Spleen (tissue), 11 donors: ENCODE measurements at regions not wholly inside any gene's neighbourhood (a gene's known extent, or its start where the extent isn't known, plus 50 kb on each side); places are given as distances from the start of the nearest gene placed in this dataset.
A peak's percentile ranks its signal among the peaks of the same experiment; 100 is the strongest.

Experiments used
- DNase-seq: peaks from one replicate; pipeline ENCODE4 v3.0.0-alpha.2; 2020
- H3K27ac ChIP-seq, 8 donors: fragments of 200-600 bp; sonication (generic) in 7 of 8; 1 replicate in 4 of 8; 2 replicates in 4 of 8; pipeline versions ENCODE4 v1.5.0 to v1.8.0; 2016 to 2021; ENCODE audit warnings: inconsistent platforms in 4 of 8, mild to moderate bottlenecking in 4 of 8, moderate library complexity in 1 of 8
- H3K27me3 ChIP-seq, 7 donors: fragments of 200-600 bp; sonication (generic) in 6 of 7; replicated peaks in 1 of 7; 1 replicate in 4 of 7; 2 replicates in 3 of 7; pipeline versions ENCODE4 v1.5.0 to v1.8.0; 2016 to 2021; ENCODE audit warnings: inconsistent platforms in 3 of 7, mild to moderate bottlenecking in 1 of 7
- H3K36me3 ChIP-seq, 6 donors: fragments of 200-600 bp; sonication (generic) in 5 of 6; 1 replicate in 4 of 6; 2 replicates in 2 of 6; pipeline versions ENCODE4 v1.5.0 to v1.8.0; 2016 to 2021; ENCODE audit warnings: inconsistent platforms in 2 of 6
- H3K4me1 ChIP-seq, 6 donors: fragments of 200-600 bp; sonication (generic) in 5 of 6; 1 replicate in 3 of 6; 2 replicates in 3 of 6; pipeline versions ENCODE4 v1.5.0 to v1.8.0; 2016 to 2021; ENCODE audit warnings: inconsistent platforms in 3 of 6
- H3K4me3 ChIP-seq, 8 donors: fragments of 200-600 bp; sonication (generic) in 7 of 8; 1 replicate in 4 of 8; 2 replicates in 4 of 8; pipeline versions ENCODE4 v1.5.0 to v1.8.0; 2016 to 2021; ENCODE audit warnings: inconsistent platforms in 4 of 8, mild to moderate bottlenecking in 4 of 8, moderate library complexity in 2 of 8
- H3K9me3 ChIP-seq, 8 donors: fragments of 200-600 bp; sonication (generic) in 7 of 8; 1 replicate in 4 of 8; 2 replicates in 4 of 8; pipeline versions ENCODE4 v1.5.0 to v1.8.0; 2016 to 2021; ENCODE audit warnings: inconsistent platforms in 4 of 8
- CTCF ChIP-seq, 11 experiments: fragments of 200-600 bp in 7 of 11; fragments of 450-650 bp in 4 of 11; sonication (generic) in 4 of 11; IDR thresholded peaks in 8 of 11; conservative IDR thresholded peaks in 3 of 11; 1 replicate in 7 of 11; 2 replicates in 4 of 11; pipeline versions ENCODE4 v1.4.0 to v1.8.0; 2016 to 2021; ENCODE audit warnings: antibody characterized with exemption in 11 of 11, inconsistent platforms in 4 of 11, mild to moderate bottlenecking in 1 of 11
- POLR2A ChIP-seq, 3 donors: fragments of 450-650 bp; IDR thresholded peaks; one replicate each; pipeline ENCODE4 v1.5.1; 2017; ENCODE audit warnings: antibody characterized with exemption in 3 of 3, mild to moderate bottlenecking in 1 of 3
- POLR2AphosphoS5 ChIP-seq, 3 donors: sonication (generic); formaldehyde crosslinking; IDR thresholded peaks; one replicate each; pipeline ENCODE4 v1.5.1; 2017; ENCODE audit warnings: antibody characterized with exemption in 3 of 3
- WGBS, 5 donors: extraction: QIAGEN DNeasy Blood & Tissue Kit in 3 of 5; methylation state at CpG; one replicate each; pipeline versions ENCODE4 v1.1.5 to v1.1.7; 2013 to 2018; 5-methylcytosine and 5-hydroxymethylcytosine counted together
- intact Hi-C: fragments of 100-400 bp; cut with DNase I; formaldehyde crosslinking; loops from one replicate; pipeline ENCODE4 v1.15.0; 2023; ENCODE audit warnings: low total_unique reads
- donor health status: healthy with polysubstance abuse.
- donor health status: DM: no; HTN: no; CAD: no; lungs with moderate emphysema.
- donor health status: DM: no; HTN: no; CAD: no.
- donor health status: Bipolar disorder and iron deficiency.
- donor health status: healthy.
- donor health status: DM: no; HTN: no; CAD: no.
- donor health status: DM: yes; HTN: yes; CAD: no.

- H3K27me3 ChIP-seq: peaks cover 0 to 5% (median 0%) of the 10 kb centered on the region in 7 donors
- intact Hi-C loops: no loop called here
- peaks cover 14 to 46% (median 36%) of the 10 kb centered on the region in 6 donors for H3K4me1 ChIP-seq
- peaks cover 0 to 3% (median 0%) of the 10 kb centered on the region in 8 donors for H3K9me3 ChIP-seq
- TF ChIP-seq POLR2A (IDR thresholded peaks at IDR 0.05) (no peak), CTCF (IDR thresholded peaks at IDR 0.05 in 8 of 11, conservative IDR thresholded peaks at IDR 0.05 in 3 of 11) (no peak), POLR2AphosphoS5 (IDR thresholded peaks at IDR 0.05) (no peak)
- no peak for DNase-seq
- WGBS, 5 donors: 62 to 88% (median 72%) methylated on average over 1 of the region's 1 CpG
- H3K27ac ChIP-seq: no peak overlapping the region
- no peaks in the 10 kb centered on the region for H3K36me3 ChIP-seq
- no peak overlapping the region for H3K4me3 ChIP-seq
Observed at GRCh38 chr3:72165808-72166207, 380.9 kb upstream of the PROK2 start.

DNA sequence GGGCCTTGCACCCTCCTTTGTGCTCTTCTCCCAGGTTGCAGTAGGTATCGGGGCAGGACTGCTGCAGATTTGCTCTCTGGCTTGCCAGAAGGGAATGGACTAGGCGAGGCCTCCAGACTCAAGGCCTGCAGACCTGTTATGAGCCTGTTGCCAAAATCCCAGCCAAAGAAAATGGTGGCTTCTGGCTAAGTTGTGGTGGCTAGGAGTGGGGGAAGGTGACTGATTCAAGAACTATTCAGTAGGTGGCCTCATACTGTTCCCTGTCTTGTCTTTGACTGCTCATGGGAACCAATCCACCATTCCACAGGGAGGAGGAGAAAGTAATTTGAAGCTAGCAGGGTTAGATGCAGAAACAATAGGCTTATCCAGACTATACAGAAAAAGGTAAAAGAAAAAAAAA, 380.4 kb upstream of the PROK2 start:
- TF ChIP-seq POLR2AphosphoS5 (IDR thresholded peaks at IDR 0.05) (no peak), CTCF (IDR thresholded peaks at IDR 0.05 in 8 of 11, conservative IDR thresholded peaks at IDR 0.05 in 3 of 11) (no peak), POLR2A (IDR thresholded peaks at IDR 0.05) (no peak)
- no peak for DNase-seq
- Histone ChIP-seq H3K4me3 (no peak overlapping the region), H3K36me3 (no peaks in the 10 kb centered on the region), H3K9me3 (peaks cover 0 to 3% (median 0%) of the 10 kb centered on the region in 8 donors), H3K4me1 (peaks cover 14 to 46% (median 36%) of the 10 kb centered on the region in 6 donors), H3K27me3 (peaks cover 0 to 5% (median 0%) of the 10 kb centered on the region in 7 donors), H3K27ac (no peak overlapping the region)
- 98 to 100% (median 100%) methylated on average over 2 of the region's 2 CpGs for WGBS, 5 donors
- intact Hi-C loops: no loop called here

DNA sequence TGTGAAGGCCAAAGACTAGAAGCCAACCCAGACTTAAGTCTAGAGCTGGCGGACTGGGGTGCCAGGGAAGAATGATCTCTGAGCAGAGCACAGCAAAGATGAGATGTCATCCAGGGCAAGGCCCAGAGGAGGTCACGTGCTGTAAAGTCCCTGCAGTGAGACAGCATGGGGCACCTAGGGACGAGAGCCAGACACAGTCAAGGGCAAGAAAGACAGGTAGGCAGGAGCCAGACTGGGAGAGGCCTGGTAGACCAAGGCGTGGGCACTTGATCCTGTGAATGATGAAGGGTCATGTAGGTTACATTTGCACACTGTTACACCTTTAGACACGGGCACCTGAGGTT, 379.7 kb upstream of the PROK2 start:
- Histone ChIP-seq H3K4me3 (no peak overlapping the region), H3K27me3 (peaks cover 0 to 5% (median 0%) of the 10 kb centered on the region in 7 donors), H3K9me3 (peaks cover 0 to 3% (median 0%) of the 10 kb centered on the region in 8 donors), H3K36me3 (no peaks in the 10 kb centered on the region), H3K27ac (peak overlapping the region in 2 of 8 donors; percentile 27 to 68), H3K4me1 (peaks cover 14 to 46% (median 36%) of the 10 kb centered on the region in 6 donors)
- intact Hi-C loops: no loop called here
- no peak for TF ChIP-seq POLR2AphosphoS5 (IDR thresholded peaks at IDR 0.05)
- no peak for TF ChIP-seq CTCF (IDR thresholded peaks at IDR 0.05 in 8 of 11, conservative IDR thresholded peaks at IDR 0.05 in 3 of 11)
- TF ChIP-seq POLR2A (IDR thresholded peaks at IDR 0.05): no peak
- DNase-seq: no peak
- 72 to 80% (median 78%) methylated on average over 5 of the region's 5 CpGs for WGBS, 5 donors

- peaks cover 0 to 5% (median 0%) of the 10 kb centered on the region in 7 donors for H3K27me3 ChIP-seq
- DNase-seq: peak; percentile 84
- TF ChIP-seq POLR2AphosphoS5 (IDR thresholded peaks at IDR 0.05) (peak in 2 of 3 donors; percentile 28 to 52), POLR2A (IDR thresholded peaks at IDR 0.05) (no peak)
- H3K36me3 ChIP-seq: no peaks in the 10 kb centered on the region
- no peak overlapping the region for H3K4me3 ChIP-seq
- H3K9me3 ChIP-seq: peaks cover 0 to 2% (median 0%) of the 10 kb centered on the region in 8 donors
- 48 to 60% (median 49%) methylated on average over 7 of the region's 7 CpGs for WGBS, 5 donors
- H3K27ac ChIP-seq: peak overlapping the region in 3 of 8 donors; percentile 4 to 68 (median 27)
- H3K4me1 ChIP-seq: peaks cover 14 to 46% (median 36%) of the 10 kb centered on the region in 6 donors
- intact Hi-C loops: no loop called here
Observed at GRCh38 chr3:72163809-72164634, 379.1 kb upstream of the PROK2 start.
